Breast epithelium (tissue), 3 donors: ENCODE measurements at regions not wholly inside any gene's neighbourhood (a gene's known extent, or its start where the extent isn't known, plus 50 kb on each side); places are given as distances from the start of the nearest gene placed in this dataset.
"Not testable (repeated sequence)": the region's sequence is repeated elsewhere in the genome, so short reads cannot be mapped to it uniquely, and the experiment has no call there.

ENCODE experiments used
- POLR2A ChIP-seq: fragments of 450-650 bp; IDR thresholded peaks from one replicate; pipeline ENCODE4 v1.6.1; 2016; ENCODE audit warnings: antibody characterized with exemption, mild to moderate bottlenecking, moderate library complexity
- POLR2AphosphoS5 ChIP-seq, 3 donors: sonication (generic); formaldehyde crosslinking; IDR thresholded peaks; one replicate each; pipeline ENCODE4 v1.6.1; 2017; ENCODE audit warnings: antibody characterized with exemption in 3 of 3

- not testable (repeated sequence) for TF ChIP-seq POLR2A; POLR2AphosphoS5 (IDR thresholded peaks at IDR 0.05)
Measured at GRCh38 chr17:34089042-34089441, 166.0 kb upstream of the CCL2 start.
